Endothelial cell of umbilical vein (primary cell): ENCODE measurements at regions not wholly inside any gene's neighbourhood (a gene's known extent, or its start where the extent isn't known, plus 50 kb on each side); places are given as distances from the start of the nearest gene placed in this dataset.

Experiments
- BruUV-seq: library from RNA; stranded (reverse); fragments of 400-500 nt; replicated peaks from 2 replicates; lab custom pipeline; 2021; lab: Mats Ljungman, UMichigan
- CTCF ChIA-PET: fragments of 300-600, 350-600 bp; sonication (Branson Sonifier 250); formaldehyde crosslinking; loops from one replicate; lab custom pipeline; 2021; ENCODE audit warnings: antibody characterized with exemption, inconsistent platforms; lab: Charles Lee
- POLR2A ChIA-PET: fragments of 300-600, 350-600 bp; sonication (Branson Sonifier 250); formaldehyde crosslinking; loops from one replicate; lab custom pipeline; 2021; ENCODE audit warnings: antibody characterized with exemption, inconsistent platforms; lab: Charles Lee
- DNase-seq: peaks from one replicate; pipeline ENCODE4 v3.0.0-alpha.2; 2011; ENCODE audit warnings: low read depth, low spot score
- FAIRE-seq: peaks from 2 replicates; lab custom pipeline; 2011; peaks lifted over from hg19 to GRCh38; lab: Jason Lieb, UNC
- H2AFZ ChIP-seq: 2 replicates; pipeline ENCODE4 v1.6.0; 2012; ENCODE audit warnings: low read depth, low read length, control low read depth, inconsistent platforms
- H3K27ac ChIP-seq: 2 replicates; pipeline ENCODE4 v1.5.1; 2011; ENCODE audit warnings: low read depth, mild to moderate bottlenecking, control low read depth, low read length, moderate library complexity; ENCODE audit not compliant: insufficient read depth
- H3K27me3 ChIP-seq, 2 experiments: 2 replicates each; pipeline versions ENCODE4 v1.6.0 to v1.6.1; 2011; ENCODE audit warnings: low read length in 2 of 2, mixed read lengths in 1 of 2; ENCODE audit not compliant: control insufficient read depth in 2 of 2, insufficient read depth in 2 of 2
- H3K36me3 ChIP-seq, 2 experiments: 2 replicates in 1 of 2; 3 replicates in 1 of 2; pipeline ENCODE4 v1.5.1; 2011; ENCODE audit warnings: low read length in 2 of 2, mild to moderate bottlenecking in 1 of 2, moderate library complexity in 1 of 2; ENCODE audit not compliant: control insufficient read depth in 2 of 2, insufficient read depth in 2 of 2; ENCODE audit errors: extremely low read depth in 1 of 2
- H3K4me1 ChIP-seq: 3 replicates; pipeline ENCODE4 v1.5.1; 2011; ENCODE audit warnings: mild to moderate bottlenecking, low read length; ENCODE audit not compliant: control insufficient read depth, insufficient read depth; ENCODE audit errors: extremely low read depth
- H3K4me2 ChIP-seq: 2 replicates; pipeline ENCODE4 v1.6.1; 2011; ENCODE audit warnings: low read length, control low read depth, mixed read lengths; ENCODE audit not compliant: insufficient read depth
- H3K4me3 ChIP-seq, 3 experiments: fragments of 200-600 bp in 1 of 3; sonication (generic), shearing (Covaris generic) in 1 of 3; replicated peaks in 1 of 3; 2 replicates each; pipeline ENCODE4 v1.5.1; 2011 to 2016; ENCODE audit warnings: control low read depth in 3 of 3, low read length in 3 of 3, mild to moderate bottlenecking in 2 of 3, inconsistent platforms in 1 of 3, low read depth in 1 of 3, moderate library complexity in 1 of 3; ENCODE audit not compliant: insufficient read depth in 1 of 3
- H3K79me2 ChIP-seq: 2 replicates; pipeline ENCODE4 v1.6.0; 2012; ENCODE audit warnings: low read length, inconsistent platforms; ENCODE audit not compliant: control insufficient read depth, insufficient read depth
- H3K9ac ChIP-seq: replicated peaks from 2 replicates; pipeline ENCODE3; 2011; ENCODE audit warnings: low read length, control low read depth; ENCODE audit not compliant: insufficient read depth; ENCODE audit errors: extremely low read depth
- H3K9me1 ChIP-seq: replicated peaks from 3 replicates; pipeline ENCODE4 v1.6.0; 2011; ENCODE audit warnings: mild to moderate bottlenecking, low read length; ENCODE audit not compliant: control insufficient read depth, insufficient read depth; ENCODE audit errors: extremely low read depth
- H3K9me3 ChIP-seq: replicated peaks from 2 replicates; pipeline ENCODE4 v1.5.1; 2012; ENCODE audit warnings: low read length, inconsistent platforms; ENCODE audit not compliant: control insufficient read depth, insufficient read depth
- H4K20me1 ChIP-seq: replicated peaks from 2 replicates; pipeline ENCODE3; 2011; ENCODE audit warnings: mild to moderate bottlenecking, low read length; ENCODE audit not compliant: control insufficient read depth, insufficient read depth; ENCODE audit errors: extremely low read depth
- CTCF ChIP-seq, 2 donors: IDR thresholded peaks; 1 replicate in 1 of 2; 2 replicates in 1 of 2; pipeline ENCODE4 v1.5.1; 2011; ENCODE audit warnings: low read length in 2 of 2, mild to moderate bottlenecking in 2 of 2, moderate library complexity in 2 of 2, control low read depth in 1 of 2, inconsistent platforms in 1 of 2, low read depth in 1 of 2; ENCODE audit not compliant: insufficient read depth in 1 of 2; ENCODE audit errors: extremely low read depth in 1 of 2
- EZH2 ChIP-seq: IDR thresholded peaks from 2 replicates; pipeline ENCODE4 v1.6.1; 2012; ENCODE audit warnings: borderline replicate concordance, low read depth, mild to moderate bottlenecking, moderate library complexity, low read length, inconsistent platforms; ENCODE audit not compliant: severe bottlenecking
- FOS ChIP-seq: IDR thresholded peaks from 2 replicates; pipeline ENCODE4 v1.6.1; 2011; ENCODE audit warnings: mild to moderate bottlenecking, low read length, moderate library complexity, borderline replicate concordance; ENCODE audit not compliant: insufficient read depth
- GATA2 ChIP-seq: IDR thresholded peaks from 2 replicates; pipeline ENCODE4 v1.7.0; 2011; ENCODE audit warnings: low read depth, mild to moderate bottlenecking, moderate library complexity, mixed read lengths, low read length; ENCODE audit not compliant: insufficient read length, insufficient read depth
- JUN ChIP-seq: IDR thresholded peaks from 2 replicates; pipeline ENCODE4 v1.6.1; 2011; ENCODE audit warnings: borderline replicate concordance, low read depth; ENCODE audit not compliant: insufficient read length, insufficient read depth
- MAX ChIP-seq: IDR thresholded peaks from 2 replicates; pipeline ENCODE4 v1.6.1; 2011; ENCODE audit not compliant: insufficient read depth, insufficient read length
- MYC ChIP-seq: IDR thresholded peaks from one replicate; pipeline ENCODE4 v1.6.1; 2011; ENCODE audit warnings: mild to moderate bottlenecking, low read depth, low read length
- POLR2A ChIP-seq: IDR thresholded peaks from 2 replicates; pipeline ENCODE4 v1.6.1; 2012; ENCODE audit warnings: low read depth, mild to moderate bottlenecking, control low read depth, low read length
- POLR2AphosphoS5 ChIP-seq: IDR thresholded peaks from 2 replicates; pipeline ENCODE4 v1.6.1; 2012; ENCODE audit warnings: low read depth, mild to moderate bottlenecking, control low read depth, low read length, moderate library complexity; ENCODE audit not compliant: insufficient read depth
- dilution Hi-C: fragments of 300-500 bp; cut with MboI; formaldehyde crosslinking; loops from one replicate; pipeline ENCODE4 v1.15.0; 2019; ENCODE audit warnings: low sequenced_read_pairs; ENCODE audit not compliant: extremely low pct_ligation_motif_present
- intact Hi-C: fragments of 100-400 bp; cut with micrococcal nuclease; formaldehyde crosslinking; loops from one replicate; pipeline ENCODE4 v1.10.0; 2022

DNA sequence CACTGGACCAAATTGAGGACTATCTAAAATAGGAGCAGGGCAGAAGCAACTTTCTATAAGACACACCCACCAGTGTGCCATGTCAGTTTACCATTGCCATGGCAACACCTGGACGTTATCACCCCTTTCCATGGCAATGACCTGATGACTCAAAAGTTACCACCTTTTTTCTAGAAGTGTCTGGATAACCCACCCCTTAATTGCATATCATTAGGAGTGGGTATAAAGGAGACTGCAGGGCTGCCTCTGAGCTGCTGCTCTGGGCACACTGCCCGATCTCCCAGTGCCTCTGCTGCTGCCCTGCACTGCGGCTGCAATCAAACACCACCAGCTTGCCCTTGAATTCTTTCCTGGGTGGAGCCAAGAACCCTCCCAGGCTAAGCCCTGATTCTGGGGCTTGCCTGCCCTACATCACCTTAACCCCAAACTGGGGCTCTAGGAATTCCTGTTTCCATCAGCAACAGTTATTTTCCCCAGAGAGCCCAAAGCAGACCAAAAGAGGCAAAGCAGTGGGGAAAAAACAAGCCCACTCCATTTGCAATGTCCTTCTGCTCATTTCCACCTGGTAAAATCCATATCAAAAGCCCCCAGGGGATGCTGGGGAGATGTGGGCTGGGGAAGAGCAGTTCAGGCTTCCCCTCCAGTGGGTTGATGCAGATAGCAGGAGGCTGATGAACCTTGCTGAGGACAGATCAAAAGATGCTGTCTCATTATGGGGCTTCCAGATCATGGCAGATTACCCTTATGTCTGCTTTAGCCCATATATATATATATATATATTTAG is 129.5 kb upstream of the NCOR2 start:
- POLR2A ChIA-PET = no interaction called here

GRCh38 chr12:124695861-124696260 is 128.4 kb upstream of the NCOR2 start:
- H3K9me3 ChIP-seq = no peaks in the 10 kb centered on the region
- H4K20me1 ChIP-seq = no peaks in the 10 kb centered on the region
- H3K36me3 ChIP-seq = no peaks in the 10 kb centered on the region
- peaks cover 0 to 1% of the 10 kb centered on the region in 2 experiments for H3K27me3 ChIP-seq
- H3K4me2 ChIP-seq = no peak overlapping the region
- H3K4me1 ChIP-seq = peaks cover 15% of the 10 kb centered on the region
- H2AFZ ChIP-seq = no peak overlapping the region
- intact Hi-C loops = loop anchor here (1.0 to 2.0 kb wide), 8 partner anchors 15 to 128 kb away; no protein-coding TSS in a partner anchor
- dilution Hi-C loops = loop anchor here (25.0 kb wide), 1 partner anchor 134 kb away; the partner anchor contains the start of gene NCOR2
- H3K4me3 ChIP-seq = no peak overlapping the region
- BruUV-seq = no TSS peak
- FAIRE-seq (no peak), DNase-seq (no peak)
- no peak overlapping the region for H3K27ac ChIP-seq
- H3K9me1 ChIP-seq = no peaks in the 10 kb centered on the region
- H3K9ac ChIP-seq = no peak overlapping the region
- CTCF ChIA-PET = interaction anchor here (1.2 to 3.0 kb wide), 4 partner anchors 14 to 45 kb away, joined by 4 to 11 read pairs (median 6); no protein-coding TSS in a partner anchor
- TF ChIP-seq JUN = no peak
- TF ChIP-seq MYC = no peak
- no peak for TF ChIP-seq EZH2
- TF ChIP-seq POLR2AphosphoS5 = no peak
- no peak for TF ChIP-seq GATA2
- TF ChIP-seq POLR2A = no peak
- TF ChIP-seq CTCF (IDR thresholded peaks at IDR 0.05; ENCODE audit: extremely low read depth in 1 of 2, insufficient read depth in 1 of 2, low read depth in 1 of 2, low read length in 2 of 2) = no peak
- TF ChIP-seq FOS = no peak
- TF ChIP-seq MAX = no peak
- H3K79me2 ChIP-seq = no peaks in the 10 kb centered on the region
- POLR2A ChIA-PET = no interaction called here

More for the DNA sequence above, 129.5 kb upstream of the NCOR2 start:
- FAIRE-seq (no peak), DNase-seq (no peak)
- TF ChIP-seq JUN (no peak), MAX (no peak), MYC (no peak)
- no peaks in the 10 kb centered on the region for H3K9me1 ChIP-seq
- no peaks in the 10 kb centered on the region for H3K36me3 ChIP-seq
- intact Hi-C loops (no loop called here), dilution Hi-C loops (loop anchor here (25.0 kb wide), 1 partner anchor 135 kb away; the partner anchor contains the start of gene NCOR2)
- H4K20me1 ChIP-seq = no peaks in the 10 kb centered on the region
- no peaks in the 10 kb centered on the region for H3K79me2 ChIP-seq
- H3K27me3 ChIP-seq = peaks cover 0 to 1% of the 10 kb centered on the region in 2 experiments
- no peak overlapping the region for H3K4me3 ChIP-seq
- H3K27ac ChIP-seq = no peak overlapping the region
- no peak overlapping the region for H3K9ac ChIP-seq
- peaks cover 22% of the 10 kb centered on the region for H3K4me1 ChIP-seq
- H2AFZ ChIP-seq = no peak overlapping the region
- BruUV-seq = no TSS peak
- CTCF ChIA-PET = interaction anchor here (2.2 kb wide), 1 partner anchor 41 kb away, joined by 7 read pairs; no protein-coding TSS in a partner anchor
- H3K4me2 ChIP-seq = no peak overlapping the region
- H3K9me3 ChIP-seq = no peaks in the 10 kb centered on the region
